AG04450 (cell line): ENCODE measurements at regions not wholly inside any gene's neighbourhood (a gene's known extent, or its start where the extent isn't known, plus 50 kb on each side); places are given as distances from the start of the nearest gene placed in this dataset.

Experiments
- CTCF ChIA-PET: fragments of 300-600, 350-600 bp; formaldehyde crosslinking; extraction: SDS; loops from one replicate; lab custom pipeline; 2022; ENCODE audit warnings: antibody characterized with exemption, inconsistent platforms; lab: Charles Lee
- POLR2A ChIA-PET: fragments of 350-600 bp; formaldehyde crosslinking; extraction: SDS; loops from one replicate; lab custom pipeline; 2021; ENCODE audit warnings: antibody characterized with exemption, inconsistent platforms; lab: Yijun Ruan, JAX
- DNase-seq: peaks from one replicate; pipeline ENCODE4 v3.0.0-alpha.2; 2011; ENCODE audit warnings: low read depth, low spot score
- H3K27ac ChIP-seq: one replicate; pipeline ENCODE4 v1.5.1; 2012; ENCODE audit warnings: low read depth, low read length, control low read depth
- H3K27me3 ChIP-seq: one replicate; pipeline ENCODE4 v1.6.0; 2012; ENCODE audit warnings: low read length; ENCODE audit not compliant: control insufficient read depth, insufficient read depth
- H3K4me3 ChIP-seq: 2 replicates; pipeline ENCODE4 v1.5.1; 2011; ENCODE audit warnings: mild to moderate bottlenecking, low read depth, low read length, control low read depth
- H3K9me3 ChIP-seq: 2 replicates; pipeline ENCODE4 v1.5.1; 2012; ENCODE audit warnings: low read length; ENCODE audit not compliant: control insufficient read depth, insufficient read depth
- TF ChIP-seq, protein P1 (sequence below): IDR thresholded peaks from 2 replicates; pipeline ENCODE4 v1.5.1; 2011; ENCODE audit warnings: low read depth, low read length, control low read depth, inconsistent platforms

DNA sequence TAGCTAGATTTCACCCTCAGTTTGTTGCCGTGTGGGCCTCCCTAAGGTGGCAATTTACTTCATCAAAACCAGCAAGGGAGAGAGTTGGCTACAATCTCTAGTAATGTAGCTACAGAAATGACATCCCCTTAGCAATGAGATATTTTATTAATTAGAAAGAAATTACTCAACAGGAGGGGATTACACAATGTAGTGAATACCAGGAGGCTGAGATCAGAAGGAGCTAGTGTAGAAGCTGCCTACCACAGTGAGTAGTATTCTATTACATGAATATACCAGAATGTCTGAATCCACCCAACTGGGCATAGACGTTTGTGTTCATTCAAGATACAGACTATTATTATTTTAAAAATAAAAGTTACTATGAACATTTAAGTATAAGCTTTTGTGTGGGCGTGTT, 868.2 kb upstream of the CXADR start:
- no peak overlapping the region for H3K4me3 ChIP-seq
- H3K27ac ChIP-seq: no peak overlapping the region
- CTCF ChIA-PET: no interaction called here
- H3K9me3 ChIP-seq: no peaks in the 10 kb centered on the region
- H3K27me3 ChIP-seq: no peaks in the 10 kb centered on the region
- POLR2A ChIA-PET: no interaction called here
- no peak for DNase-seq
- TF ChIP-seq, protein P1, sequence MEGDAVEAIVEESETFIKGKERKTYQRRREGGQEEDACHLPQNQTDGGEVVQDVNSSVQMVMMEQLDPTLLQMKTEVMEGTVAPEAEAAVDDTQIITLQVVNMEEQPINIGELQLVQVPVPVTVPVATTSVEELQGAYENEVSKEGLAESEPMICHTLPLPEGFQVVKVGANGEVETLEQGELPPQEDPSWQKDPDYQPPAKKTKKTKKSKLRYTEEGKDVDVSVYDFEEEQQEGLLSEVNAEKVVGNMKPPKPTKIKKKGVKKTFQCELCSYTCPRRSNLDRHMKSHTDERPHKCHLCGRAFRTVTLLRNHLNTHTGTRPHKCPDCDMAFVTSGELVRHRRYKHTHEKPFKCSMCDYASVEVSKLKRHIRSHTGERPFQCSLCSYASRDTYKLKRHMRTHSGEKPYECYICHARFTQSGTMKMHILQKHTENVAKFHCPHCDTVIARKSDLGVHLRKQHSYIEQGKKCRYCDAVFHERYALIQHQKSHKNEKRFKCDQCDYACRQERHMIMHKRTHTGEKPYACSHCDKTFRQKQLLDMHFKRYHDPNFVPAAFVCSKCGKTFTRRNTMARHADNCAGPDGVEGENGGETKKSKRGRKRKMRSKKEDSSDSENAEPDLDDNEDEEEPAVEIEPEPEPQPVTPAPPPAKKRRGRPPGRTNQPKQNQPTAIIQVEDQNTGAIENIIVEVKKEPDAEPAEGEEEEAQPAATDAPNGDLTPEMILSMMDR: no peak

DNA sequence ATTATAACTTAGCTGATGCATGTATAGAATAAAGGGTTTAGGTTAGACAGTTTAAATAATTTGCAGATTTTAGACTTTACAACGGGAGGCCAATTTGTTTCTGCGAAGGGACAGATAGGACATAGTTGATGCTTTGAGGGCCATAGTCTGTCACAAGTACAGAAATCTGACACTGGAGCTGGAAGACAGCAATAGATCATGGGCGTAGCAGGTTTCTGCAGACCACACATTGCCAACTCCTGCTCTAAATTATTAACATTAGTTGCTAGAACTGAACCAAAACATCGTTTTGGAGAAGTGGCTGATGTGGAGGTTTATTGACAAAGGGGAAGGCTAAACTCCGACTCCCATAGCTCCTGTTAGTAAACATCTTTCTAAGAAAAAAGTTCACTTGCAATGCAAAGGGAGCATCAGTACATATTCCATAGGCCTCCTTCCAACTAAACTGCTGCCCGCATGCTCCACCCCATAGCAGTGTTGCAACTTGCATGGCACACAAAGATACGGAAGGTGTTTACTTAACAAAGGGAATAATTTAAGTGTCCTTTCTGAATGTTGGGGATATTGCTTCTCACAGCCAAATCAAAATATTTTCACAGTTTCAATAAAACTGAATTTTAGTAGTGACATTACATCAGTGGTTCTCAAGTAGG, 862.0 kb upstream of the CXADR start:
- H3K27me3 ChIP-seq: no peaks in the 10 kb centered on the region
- POLR2A ChIA-PET: no interaction called here
- no peak overlapping the region for H3K4me3 ChIP-seq
- no peak overlapping the region for H3K27ac ChIP-seq
- CTCF ChIA-PET: interaction anchor here (1.2 kb wide), 1 partner anchor 8 kb away, joined by 3 read pairs; no protein-coding TSS in a partner anchor
- TF ChIP-seq, protein P1: no peak
- H3K9me3 ChIP-seq: no peaks in the 10 kb centered on the region
- DNase-seq: no peak

DNA sequence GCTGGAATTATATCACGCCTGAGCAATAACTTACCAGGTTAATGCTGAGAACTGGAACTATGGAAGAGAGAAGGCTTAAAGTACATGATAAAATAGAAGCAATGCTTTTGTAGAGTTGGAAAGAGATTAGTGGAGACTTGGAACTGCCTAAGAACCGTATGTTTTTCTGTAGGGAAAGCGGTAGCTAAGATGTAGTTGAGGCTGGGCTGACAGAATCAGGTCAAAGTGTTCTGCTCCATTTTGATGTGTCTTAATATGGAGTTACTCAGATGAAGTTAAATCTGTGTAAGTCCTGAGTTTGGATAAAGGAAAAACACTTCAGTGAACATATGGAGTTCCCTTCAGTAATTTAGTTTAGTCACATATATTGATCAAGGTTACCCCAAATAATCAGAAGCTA, 860.9 kb upstream of the CXADR start:
- Histone ChIP-seq H3K27ac (no peak overlapping the region), H3K4me3 (no peak overlapping the region), H3K9me3 (no peaks in the 10 kb centered on the region), H3K27me3 (no peaks in the 10 kb centered on the region)
- ChIA-PET CTCF (interaction anchor here (0.6 kb wide), 1 partner anchor 602 kb away, joined by 6 read pairs; no protein-coding TSS in a partner anchor), POLR2A (no interaction called here)
- TF ChIP-seq, protein P1: no peak
- no peak for DNase-seq

DNA sequence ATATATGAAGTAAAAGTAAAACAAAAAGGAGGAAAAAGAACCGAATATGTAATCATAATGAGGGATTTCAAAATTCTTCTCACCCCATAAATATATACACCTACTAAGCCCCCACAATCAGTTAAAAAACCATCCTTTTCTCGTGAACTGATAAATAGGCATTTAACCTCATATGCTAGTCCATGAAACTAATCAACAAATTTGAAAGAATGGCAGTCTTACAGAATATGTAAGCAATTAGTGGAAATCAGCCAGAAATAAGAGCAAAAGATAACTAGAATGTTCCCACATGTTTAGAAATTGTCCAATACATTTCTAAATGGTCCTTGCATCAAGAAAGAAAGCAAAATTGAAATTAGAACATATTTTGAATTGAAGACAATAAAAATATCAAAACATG, 849.4 kb upstream of the CXADR start:
- H3K27me3 ChIP-seq: no peaks in the 10 kb centered on the region
- ChIA-PET POLR2A (no interaction called here), CTCF (no interaction called here)
- DNase-seq: no peak
- H3K9me3 ChIP-seq: no peaks in the 10 kb centered on the region
- H3K4me3 ChIP-seq: no peak overlapping the region
- TF ChIP-seq, protein P1: no peak
- no peak overlapping the region for H3K27ac ChIP-seq

DNA sequence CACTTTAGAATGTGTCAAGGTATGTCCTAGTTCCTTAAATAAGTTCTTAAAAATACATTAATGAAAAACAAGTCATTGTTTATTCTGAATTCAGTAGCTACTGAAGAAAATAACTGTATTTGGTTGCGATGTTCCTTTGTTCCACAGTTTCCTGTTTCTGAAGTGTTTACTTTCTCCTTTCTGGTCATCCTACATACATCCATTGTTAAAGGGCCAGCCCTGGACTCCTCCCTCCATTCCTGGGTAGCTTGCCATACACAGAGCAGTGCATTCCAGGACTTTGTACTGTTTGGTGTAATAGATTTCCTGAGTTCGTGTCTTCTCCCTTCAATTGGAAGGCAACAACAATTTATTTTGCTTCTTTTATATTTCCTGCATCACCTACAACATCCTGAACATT, 845.4 kb upstream of the CXADR start:
- POLR2A ChIA-PET: no interaction called here
- CTCF ChIA-PET: no interaction called here
- Histone ChIP-seq H3K27ac (no peak overlapping the region), H3K4me3 (no peak overlapping the region), H3K9me3 (no peaks in the 10 kb centered on the region), H3K27me3 (no peaks in the 10 kb centered on the region)
- TF ChIP-seq, protein P1: no peak
- DNase-seq: no peak
